Liver (tissue), 8 donors: ENCODE measurements at regions not wholly inside any gene's neighbourhood (a gene's known extent, or its start where the extent isn't known, plus 50 kb on each side); places are given as distances from the start of the nearest gene placed in this dataset.

Source experiments
- DNase-seq: peaks from one replicate; pipeline ENCODE4 v3.0.0-alpha.2; 2017; ENCODE audit warnings: low spot score
- H3K27ac ChIP-seq, 2 donors: one replicate each; pipeline ENCODE4 v1.7.0; 2013; ENCODE audit warnings: inconsistent platforms in 2 of 2, low read length in 2 of 2, control low read depth in 1 of 2, low read depth in 1 of 2, mild to moderate bottlenecking in 1 of 2
- H3K27me3 ChIP-seq, 4 donors: one replicate each; pipeline versions ENCODE4 v1.6.1 to v1.7.0; 2013; ENCODE audit warnings: low read length in 3 of 4, inconsistent platforms in 1 of 4, mild to moderate bottlenecking in 1 of 4, moderate library complexity in 1 of 4; ENCODE audit not compliant: control insufficient read depth in 4 of 4, insufficient read depth in 4 of 4
- H3K36me3 ChIP-seq, 4 donors: one replicate each; pipeline versions ENCODE4 v1.6.1 to v1.7.0; 2013; ENCODE audit warnings: low read length in 3 of 4, mild to moderate bottlenecking in 3 of 4, low read depth in 1 of 4, moderate library complexity in 1 of 4; ENCODE audit not compliant: control insufficient read depth in 4 of 4, insufficient read depth in 3 of 4
- H3K4me1 ChIP-seq, 4 donors: one replicate each; pipeline versions ENCODE4 v1.6.1 to v1.7.0; 2013; ENCODE audit warnings: low read length in 3 of 4, mild to moderate bottlenecking in 3 of 4, moderate library complexity in 1 of 4; ENCODE audit not compliant: control insufficient read depth in 4 of 4, insufficient read depth in 4 of 4
- H3K4me3 ChIP-seq, 3 donors: one replicate each; pipeline versions ENCODE4 v1.6.1 to v1.7.0; 2013; ENCODE audit warnings: low read length in 3 of 3, control low read depth in 1 of 3, low read depth in 1 of 3, mild to moderate bottlenecking in 1 of 3
- H3K9ac ChIP-seq, 2 donors: one replicate each; pipeline ENCODE4 v1.7.0; 2013; ENCODE audit warnings: low read length in 2 of 2, mild to moderate bottlenecking in 2 of 2, moderate library complexity in 2 of 2, control low read depth in 1 of 2, low read depth in 1 of 2
- H3K9me3 ChIP-seq, 4 donors: one replicate each; pipeline versions ENCODE4 v1.6.1 to v1.7.0; 2013; ENCODE audit warnings: low read length in 3 of 4; ENCODE audit not compliant: control insufficient read depth in 4 of 4
- EGR1 ChIP-seq, 2 donors: IDR thresholded peaks; 2 replicates each; pipeline ENCODE4 v1.6.1; 2016 to 2018; ENCODE audit warnings: antibody characterized with exemption in 2 of 2, low read depth in 2 of 2
- FOXA1 ChIP-seq: IDR thresholded peaks from 2 replicates; pipeline ENCODE4 v1.6.1; 2016; ENCODE audit warnings: antibody characterized with exemption
- FOXA2 ChIP-seq: IDR thresholded peaks from 2 replicates; pipeline ENCODE4 v1.6.1; 2016; ENCODE audit warnings: antibody characterized with exemption
- GABPA ChIP-seq, 2 donors: IDR thresholded peaks in 1 of 2; conservative IDR thresholded peaks in 1 of 2; 2 replicates each; pipeline ENCODE4 v1.6.1; 2016; ENCODE audit warnings: antibody characterized with exemption in 2 of 2, mild to moderate bottlenecking in 1 of 2, moderate library complexity in 1 of 2
- HNF4A ChIP-seq, 2 donors: conservative IDR thresholded peaks; 2 replicates each; pipeline ENCODE4 v1.6.1; 2016; ENCODE audit warnings: antibody characterized with exemption in 2 of 2, mild to moderate bottlenecking in 2 of 2
- HNF4G ChIP-seq: IDR thresholded peaks from 2 replicates; pipeline ENCODE4 v1.6.1; 2016; ENCODE audit warnings: antibody characterized with exemption
- JUND ChIP-seq, 2 donors: IDR thresholded peaks; 2 replicates each; pipeline ENCODE4 v1.6.1; 2016; ENCODE audit warnings: antibody characterized with exemption in 2 of 2
- NR2F2 ChIP-seq: IDR thresholded peaks from 2 replicates; pipeline ENCODE4 v1.6.1; 2016; ENCODE audit warnings: antibody characterized with exemption
- RAD21 ChIP-seq, 2 donors: IDR thresholded peaks; 2 replicates each; pipeline ENCODE4 v1.6.1; 2016; ENCODE audit warnings: antibody characterized with exemption in 2 of 2, mild to moderate bottlenecking in 2 of 2
- RXRA ChIP-seq, 2 donors: IDR thresholded peaks; 2 replicates each; pipeline ENCODE4 v1.6.1; 2017 to 2018; ENCODE audit warnings: antibody characterized with exemption in 2 of 2, mild to moderate bottlenecking in 1 of 2
- SP1 ChIP-seq: IDR thresholded peaks from 2 replicates; pipeline ENCODE4 v1.6.1; 2018; ENCODE audit warnings: antibody characterized with exemption, mild to moderate bottlenecking
- TAF1 ChIP-seq: conservative IDR thresholded peaks from 2 replicates; pipeline ENCODE4 v1.6.1; 2016; ENCODE audit warnings: antibody characterized with exemption, mild to moderate bottlenecking
- YY1 ChIP-seq: IDR thresholded peaks from 2 replicates; pipeline ENCODE4 v1.6.1; 2016; ENCODE audit warnings: antibody characterized with exemption, mild to moderate bottlenecking
- ZBTB33 ChIP-seq: IDR thresholded peaks from 2 replicates; pipeline ENCODE4 v1.6.1; 2016; ENCODE audit warnings: antibody characterized with exemption
- WGBS: extraction: QIAGEN DNeasy Blood & Tissue Kit; methylation state at CpG from one replicate; pipeline ENCODE4 v1.1.7; 2013; 5-methylcytosine and 5-hydroxymethylcytosine counted together
- TF ChIP-seq, protein P1 (sequence below): IDR thresholded peaks from 2 replicates; pipeline ENCODE4 v1.6.1; 2016; ENCODE audit warnings: antibody characterized with exemption
- TF ChIP-seq, protein P2 (sequence below): fragments of 150-350 bp; IDR thresholded peaks from 2 replicates; pipeline ENCODE4 v1.5.1; 2017; ENCODE audit warnings: improper control_type of control experiment, low read depth, low read length; ENCODE audit not compliant: missing input control
- TF ChIP-seq, protein P3 (sequence below): IDR thresholded peaks from 2 replicates; pipeline ENCODE4 v1.6.1; 2016; ENCODE audit warnings: antibody characterized with exemption
- donor health status: healthy.
- donor health status: healthy.
- donor health status: healthy.
- donor health status: healthy.
- donor health status: healthy.

DNA sequence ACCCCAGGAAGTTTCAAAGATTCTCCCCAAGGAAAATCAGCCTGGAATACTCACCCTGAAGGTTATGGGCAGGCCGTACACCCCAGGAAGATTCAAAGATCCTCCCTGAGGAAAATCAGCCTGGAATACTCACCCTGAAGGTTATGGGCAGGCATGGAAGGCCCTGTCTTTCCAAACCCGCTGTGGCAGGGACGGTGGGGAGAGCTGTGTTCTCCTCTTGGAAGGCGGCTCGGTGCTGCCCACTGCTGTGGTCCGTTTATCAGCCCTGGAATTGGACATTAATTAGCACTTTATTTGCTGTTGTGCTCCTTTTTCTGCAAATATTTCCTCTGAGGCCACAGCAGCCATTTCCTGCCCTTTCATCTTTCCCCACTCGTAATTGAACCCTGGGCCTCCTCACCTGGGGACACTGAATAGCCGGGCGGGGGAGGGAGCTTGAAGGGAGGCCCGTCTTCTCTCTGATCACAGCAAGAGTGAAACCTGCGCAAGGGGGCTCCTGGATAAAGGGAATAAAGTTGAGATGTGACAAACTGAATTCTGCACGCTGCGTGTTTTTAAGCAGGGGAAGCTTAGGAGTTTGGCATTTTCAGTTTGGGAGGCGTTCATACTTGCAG lies 308.7 kb upstream of the SALL3 start:
- WGBS = 53% methylated on average over 14 of the region's 14 CpGs
- TF ChIP-seq HNF4A (conservative IDR thresholded peaks at IDR 0.05) = no peak
- TF ChIP-seq HNF4G = no peak
- TF ChIP-seq YY1 = no peak
- TF ChIP-seq JUND (IDR thresholded peaks at IDR 0.05) = no peak
- TF ChIP-seq RAD21 (IDR thresholded peaks at IDR 0.05) = no peak
- no peak for TF ChIP-seq RXRA (IDR thresholded peaks at IDR 0.05)
- no peak for TF ChIP-seq SP1
- TF ChIP-seq, protein P1, sequence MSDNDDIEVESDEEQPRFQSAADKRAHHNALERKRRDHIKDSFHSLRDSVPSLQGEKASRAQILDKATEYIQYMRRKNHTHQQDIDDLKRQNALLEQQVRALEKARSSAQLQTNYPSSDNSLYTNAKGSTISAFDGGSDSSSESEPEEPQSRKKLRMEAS = no peak
- TF ChIP-seq, protein P2, sequence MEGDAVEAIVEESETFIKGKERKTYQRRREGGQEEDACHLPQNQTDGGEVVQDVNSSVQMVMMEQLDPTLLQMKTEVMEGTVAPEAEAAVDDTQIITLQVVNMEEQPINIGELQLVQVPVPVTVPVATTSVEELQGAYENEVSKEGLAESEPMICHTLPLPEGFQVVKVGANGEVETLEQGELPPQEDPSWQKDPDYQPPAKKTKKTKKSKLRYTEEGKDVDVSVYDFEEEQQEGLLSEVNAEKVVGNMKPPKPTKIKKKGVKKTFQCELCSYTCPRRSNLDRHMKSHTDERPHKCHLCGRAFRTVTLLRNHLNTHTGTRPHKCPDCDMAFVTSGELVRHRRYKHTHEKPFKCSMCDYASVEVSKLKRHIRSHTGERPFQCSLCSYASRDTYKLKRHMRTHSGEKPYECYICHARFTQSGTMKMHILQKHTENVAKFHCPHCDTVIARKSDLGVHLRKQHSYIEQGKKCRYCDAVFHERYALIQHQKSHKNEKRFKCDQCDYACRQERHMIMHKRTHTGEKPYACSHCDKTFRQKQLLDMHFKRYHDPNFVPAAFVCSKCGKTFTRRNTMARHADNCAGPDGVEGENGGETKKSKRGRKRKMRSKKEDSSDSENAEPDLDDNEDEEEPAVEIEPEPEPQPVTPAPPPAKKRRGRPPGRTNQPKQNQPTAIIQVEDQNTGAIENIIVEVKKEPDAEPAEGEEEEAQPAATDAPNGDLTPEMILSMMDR = no peak
- TF ChIP-seq FOXA1 = no peak
- TF ChIP-seq FOXA2 = no peak
- no peak for TF ChIP-seq GABPA (IDR thresholded peaks at IDR 0.05 in 1 of 2, conservative IDR thresholded peaks at IDR 0.05 in 1 of 2)
- TF ChIP-seq, protein P3, sequence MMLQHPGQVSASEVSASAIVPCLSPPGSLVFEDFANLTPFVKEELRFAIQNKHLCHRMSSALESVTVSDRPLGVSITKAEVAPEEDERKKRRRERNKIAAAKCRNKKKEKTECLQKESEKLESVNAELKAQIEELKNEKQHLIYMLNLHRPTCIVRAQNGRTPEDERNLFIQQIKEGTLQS = no peak
- TF ChIP-seq NR2F2 = no peak
- no peak for TF ChIP-seq TAF1
- TF ChIP-seq ZBTB33 = no peak
- Histone ChIP-seq H3K27ac (no peak overlapping the region), H3K4me3 (no peak overlapping the region), H3K27me3 (no peaks in the 10 kb centered on the region), H3K9me3 (no peaks in the 10 kb centered on the region), H3K36me3 (no peaks in the 10 kb centered on the region), H3K9ac (no peak overlapping the region), H3K4me1 (no peaks in the 10 kb centered on the region)
- no peak for DNase-seq

GRCh38 chr18:78671551-78671950 lies 308.1 kb upstream of the SALL3 start:
- 79% methylated on average over 15 of the region's 15 CpGs for WGBS
- no peak overlapping the region for H3K27ac ChIP-seq
- no peaks in the 10 kb centered on the region for H3K9me3 ChIP-seq
- H3K4me3 ChIP-seq = no peak overlapping the region
- H3K9ac ChIP-seq = no peak overlapping the region
- no peaks in the 10 kb centered on the region for H3K36me3 ChIP-seq
- TF ChIP-seq, protein P1 = no peak
- no peak for TF ChIP-seq GABPA (IDR thresholded peaks at IDR 0.05 in 1 of 2, conservative IDR thresholded peaks at IDR 0.05 in 1 of 2)
- no peak for TF ChIP-seq FOXA2
- no peak for TF ChIP-seq EGR1 (IDR thresholded peaks at IDR 0.05; ENCODE audit: low read depth in 2 of 2)
- no peak for TF ChIP-seq RAD21 (IDR thresholded peaks at IDR 0.05)
- TF ChIP-seq, protein P3 = no peak
- TF ChIP-seq NR2F2 = no peak
- no peak for TF ChIP-seq HNF4A (conservative IDR thresholded peaks at IDR 0.05)
- no peak for TF ChIP-seq JUND (IDR thresholded peaks at IDR 0.05)
- TF ChIP-seq ZBTB33 = no peak
- no peak for DNase-seq
- H3K4me1 ChIP-seq = no peaks in the 10 kb centered on the region
- H3K27me3 ChIP-seq = no peaks in the 10 kb centered on the region
